Left renal cortex interstitium (tissue), 4 donors: ENCODE measurements at regions not wholly inside any gene's neighbourhood (a gene's known extent, or its start where the extent isn't known, plus 50 kb on each side); places are given as distances from the start of the nearest gene placed in this dataset.

ENCODE experiments used
- DNase-seq, 4 donors: peaks; one replicate each; pipeline ENCODE4 v3.0.0-alpha.2; 2013; ENCODE audit warnings: low read depth in 4 of 4, low spot score in 2 of 4, missing footprints in 1 of 4

GRCh38 chr5:135724617-135725016, 109.8 kb upstream of the SLC25A48 start:
- no peak for DNase-seq

DNA sequence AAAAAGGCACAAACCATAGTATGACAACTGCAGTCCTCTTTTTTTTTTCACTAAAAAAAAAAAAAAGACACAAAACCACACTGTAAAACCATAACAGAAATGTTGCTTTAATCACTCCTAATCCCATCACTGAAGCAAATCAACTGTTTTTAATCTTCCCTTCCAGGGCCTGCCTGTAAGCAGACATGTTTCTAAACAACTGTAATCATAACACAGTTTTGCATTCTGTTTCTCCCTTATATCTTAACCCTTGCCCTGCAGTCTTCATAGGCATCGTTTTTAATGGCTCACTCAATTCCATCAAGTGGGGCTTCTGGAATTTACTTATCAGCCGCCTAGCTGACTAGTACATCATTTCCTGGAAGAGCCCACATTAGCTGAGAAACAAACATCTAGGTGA, 111.0 kb upstream of the SLC25A48 start:
- no peak for DNase-seq

GRCh38 chr5:135721548-135722090, 112.8 kb upstream of the SLC25A48 start:
- no peak for DNase-seq

DNA sequence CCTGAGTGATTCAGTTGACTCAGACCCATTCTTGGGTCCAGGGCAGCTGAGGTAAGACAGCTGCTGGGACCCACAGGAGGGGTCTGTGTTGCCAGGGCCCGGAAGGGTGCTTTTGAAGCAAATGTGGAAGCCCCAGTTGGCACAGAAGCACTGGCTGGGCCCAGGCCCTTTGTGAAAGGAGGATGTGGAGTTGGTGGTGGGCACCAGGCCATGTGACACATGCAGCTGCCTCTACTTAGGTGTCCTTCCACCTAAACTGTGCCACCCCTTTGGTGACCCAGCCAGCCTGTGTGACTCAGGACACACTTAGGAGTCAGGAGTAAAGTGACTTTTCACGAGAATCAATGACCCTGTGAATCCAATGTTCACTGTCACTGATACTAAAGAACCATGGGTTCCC, 114.3 kb upstream of the SLC25A48 start:
- DNase-seq = no peak

- no peak for DNase-seq
These were observed 114.9 kb upstream of the SLC25A48 start for GRCh38 chr5:135719428-135720063.

- DNase-seq = no peak
These were observed 115.8 kb upstream of the SLC25A48 start for GRCh38 chr5:135718651-135719050.

GRCh38 chr5:135718151-135718550, 116.3 kb upstream of the SLC25A48 start:
- no peak for DNase-seq

DNA sequence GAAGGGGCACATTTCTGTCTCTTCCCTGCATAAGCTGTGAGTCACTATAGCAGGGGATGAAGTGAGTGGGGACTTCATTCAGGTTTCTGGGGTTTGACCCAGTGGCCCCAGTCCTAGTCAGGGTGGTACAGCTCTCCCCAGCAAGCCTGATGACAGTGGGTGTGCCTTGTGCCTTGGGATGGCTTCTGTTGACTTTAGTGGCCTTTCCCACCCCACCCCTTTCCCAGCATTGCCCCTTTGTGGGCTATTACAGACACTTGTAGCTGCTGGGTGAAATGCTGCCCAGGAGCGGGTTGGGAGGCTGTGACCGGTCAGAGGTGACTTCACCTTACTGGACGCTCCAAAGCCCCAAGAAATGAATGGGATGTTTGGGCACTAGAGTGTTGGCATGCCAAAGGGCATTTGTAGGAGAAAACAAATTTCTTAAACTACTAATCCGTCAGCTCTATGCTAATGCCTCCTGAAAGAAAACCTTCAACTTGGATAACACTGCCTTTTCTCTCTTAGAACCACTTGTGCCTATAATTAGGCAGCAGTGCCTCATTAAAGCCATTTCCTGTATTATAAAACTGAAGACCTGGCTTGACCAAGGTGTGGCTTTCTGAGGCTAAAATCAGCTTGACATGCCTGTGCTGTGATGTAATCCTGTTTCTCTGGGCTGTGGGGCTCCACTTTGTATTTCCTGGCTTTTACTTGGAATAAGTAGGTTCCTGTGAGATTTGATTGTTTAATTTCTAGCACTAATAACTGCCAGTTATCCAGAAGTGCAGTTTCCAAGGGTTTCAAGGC, 119.0 kb upstream of the SLC25A48 start:
- no peak for DNase-seq

DNA sequence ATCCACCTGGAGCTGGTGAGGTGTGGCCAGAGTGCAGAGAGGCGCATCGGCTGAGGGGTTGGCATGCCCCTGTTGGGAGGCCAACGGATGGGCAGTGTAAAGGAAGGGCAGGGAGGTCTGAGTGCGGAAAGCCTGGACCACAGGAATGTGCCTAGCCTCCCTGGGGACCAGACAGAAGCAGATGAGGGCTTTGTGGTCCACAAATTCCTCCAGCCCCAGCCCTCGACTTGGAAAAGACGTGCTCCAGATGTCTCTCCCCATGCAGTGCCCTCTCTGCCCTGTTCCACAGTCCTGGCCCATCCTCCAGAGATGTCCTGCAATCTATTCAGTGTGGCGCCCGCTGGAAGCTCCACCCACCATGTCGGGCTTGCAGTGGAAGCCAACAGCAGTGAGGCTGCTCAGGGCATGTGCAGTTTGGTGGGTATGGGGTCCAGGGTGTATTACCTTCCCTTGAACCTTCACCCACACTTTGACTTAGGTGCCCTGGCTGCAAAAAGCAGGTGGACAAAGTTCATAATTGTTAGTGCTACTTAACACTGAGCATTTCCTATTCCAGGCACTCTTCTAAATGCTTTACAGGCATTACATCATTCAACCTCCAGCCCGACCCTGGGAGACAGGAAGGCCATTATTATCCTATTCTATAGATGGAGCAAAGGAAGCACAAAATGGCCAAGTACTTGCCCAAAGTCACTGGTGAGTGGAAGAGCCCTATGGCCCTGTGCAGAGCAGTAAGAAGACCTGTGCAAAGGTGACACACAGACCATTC, 120.2 kb upstream of the SLC25A48 start:
- DNase-seq = no peak

DNA sequence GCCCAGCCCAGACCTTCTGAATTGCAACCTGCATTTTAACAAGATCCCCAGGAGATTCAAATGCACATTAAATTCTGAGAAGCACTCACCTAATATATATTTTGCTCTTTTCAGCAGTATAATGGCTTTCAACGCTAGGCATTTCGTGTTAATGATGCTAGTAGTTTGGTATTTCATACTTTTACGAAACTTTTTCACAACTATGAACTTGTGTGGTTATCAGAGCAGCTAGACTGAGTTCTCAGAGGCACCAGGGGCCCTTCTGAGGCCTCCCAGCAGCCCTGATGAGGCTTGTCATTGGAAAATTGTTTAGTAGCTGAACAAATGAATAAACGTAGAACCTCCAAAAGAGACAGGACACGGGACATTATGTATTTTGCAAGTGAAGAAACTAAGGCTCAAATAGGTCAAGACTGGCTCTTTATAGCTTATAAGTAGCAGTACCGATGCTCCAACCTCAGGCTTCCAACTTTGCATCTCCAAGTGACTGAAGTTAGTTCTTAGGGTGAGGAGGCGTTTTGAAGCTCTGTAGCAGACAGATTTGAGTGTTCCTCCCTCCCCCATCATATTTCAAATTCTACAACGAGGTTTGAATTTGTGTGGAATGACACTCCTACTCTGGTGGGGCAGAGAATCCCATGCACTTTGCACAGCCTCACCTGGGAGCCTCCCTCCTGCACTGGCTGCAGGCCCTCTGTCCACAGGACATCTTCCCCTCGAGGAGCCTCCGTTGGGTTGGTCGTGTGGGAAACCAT, 121.1 kb upstream of the SLC25A48 start:
- no peak for DNase-seq

- no peak for DNase-seq
These were observed 122.6 kb upstream of the SLC25A48 start for GRCh38 chr5:135711911-135712310.

DNA sequence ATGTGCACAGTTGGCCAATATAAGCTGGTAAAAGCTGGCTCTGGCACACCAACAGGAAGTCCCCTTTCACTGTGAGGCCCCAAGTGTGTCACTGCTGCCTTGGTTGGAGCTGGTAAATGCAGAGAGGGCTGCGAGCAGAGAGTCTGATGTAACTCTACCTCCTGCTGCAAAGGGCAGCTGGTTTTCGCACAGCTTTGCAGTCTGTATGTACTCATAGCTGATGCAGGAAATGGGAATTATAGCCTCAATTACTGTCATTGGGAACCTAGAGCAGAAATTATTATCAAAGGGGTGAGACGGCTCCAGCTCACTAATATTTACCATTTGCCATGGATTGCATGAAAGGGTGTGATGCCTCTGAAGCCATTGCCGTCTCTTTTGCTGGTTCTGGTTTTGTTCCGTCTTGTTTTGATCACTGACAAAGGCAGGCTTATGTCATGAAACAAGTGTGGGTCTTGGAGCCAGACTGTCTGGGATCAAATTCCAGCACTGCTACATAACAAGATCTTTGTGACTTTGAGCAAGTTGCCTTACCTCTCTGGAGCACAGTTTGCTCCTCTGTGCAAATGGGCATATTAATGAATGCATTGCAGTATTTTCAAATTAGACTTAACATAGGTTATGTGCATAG, 124.3 kb upstream of the SLC25A48 start:
- no peak for DNase-seq

GRCh38 chr5:135709208-135709575, 125.3 kb upstream of the SLC25A48 start:
- DNase-seq = no peak

GRCh38 chr5:135708481-135709207, 125.8 kb upstream of the SLC25A48 start:
- DNase-seq = no peak

DNA sequence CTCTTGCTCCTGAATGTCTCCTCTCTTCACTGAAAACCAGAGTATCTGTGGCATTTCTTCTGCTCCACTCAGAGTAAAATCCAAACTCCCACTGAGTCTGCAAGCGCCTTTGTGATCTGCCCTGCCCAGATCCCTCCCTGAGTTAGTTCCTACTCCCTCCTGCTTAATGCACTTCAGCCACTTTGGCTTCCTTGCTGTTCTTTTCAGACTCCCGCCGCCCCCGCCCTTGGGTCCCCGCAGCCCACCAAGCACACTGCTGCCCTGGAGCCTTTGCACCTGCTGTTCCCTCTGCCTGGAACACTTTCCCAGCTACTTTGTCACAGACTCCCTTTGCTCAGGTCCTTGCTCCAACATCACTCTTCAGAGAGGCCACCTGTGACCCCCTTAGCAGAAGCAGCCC, 127.2 kb upstream of the SLC25A48 start:
- no peak for DNase-seq

DNA sequence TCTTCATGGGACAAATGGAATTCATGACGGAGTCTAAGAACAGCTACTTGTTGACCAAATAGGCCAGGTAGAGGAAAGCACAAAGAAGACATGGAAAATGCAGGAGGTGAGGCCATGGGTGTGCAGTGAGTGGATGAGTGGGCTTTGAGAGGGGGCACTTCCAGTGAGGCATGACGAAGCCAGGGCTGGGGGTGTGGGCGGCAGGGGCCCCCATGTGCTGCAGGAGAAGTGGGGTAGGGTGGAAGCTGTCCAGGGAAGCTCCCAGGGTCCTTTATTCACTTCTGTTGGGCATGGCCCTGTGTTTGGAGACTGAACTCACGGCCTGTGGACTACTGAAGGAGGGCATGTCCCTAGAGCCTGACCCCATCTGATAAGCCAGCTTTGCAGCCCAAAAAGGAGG, 127.6 kb upstream of the SLC25A48 start:
- DNase-seq = no peak

GRCh38 chr5:135706474-135706873, 127.7 kb upstream of the CXCL14 start:
- DNase-seq = no peak

GRCh38 chr5:135705941-135706466, 127.2 kb upstream of the CXCL14 start:
- no peak for DNase-seq

DNA sequence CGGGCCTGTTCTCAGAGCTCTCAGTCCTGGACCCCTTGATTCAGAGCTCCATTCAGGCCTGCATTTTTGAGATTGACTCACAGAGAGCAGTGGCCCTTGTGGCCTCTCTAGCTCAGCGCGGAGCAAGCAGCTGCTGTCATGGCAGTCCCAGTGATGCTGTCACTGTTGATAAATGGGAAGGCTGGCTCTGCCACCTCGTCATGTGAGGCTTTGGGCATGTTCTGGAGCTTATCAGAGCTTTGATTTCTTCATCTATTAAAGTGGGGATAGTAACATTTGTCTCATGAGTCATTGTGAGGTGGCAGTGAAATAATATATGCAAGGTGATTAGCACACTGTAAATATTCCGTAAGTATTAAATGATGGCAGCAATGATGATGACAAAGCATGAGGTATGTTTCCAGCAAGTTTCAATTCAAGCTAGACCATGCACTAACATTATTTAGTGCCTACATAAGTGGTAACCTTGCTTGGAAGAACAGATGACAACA, 126.4 kb upstream of the CXCL14 start:
- DNase-seq = no peak
